ENCODE measurements at regions not wholly inside any gene's neighbourhood (a gene's known extent, or its start where the extent isn't known, plus 50 kb on each side); places are given as distances from the start of the nearest gene placed in this dataset.
"Not testable (repeated sequence)": the region's sequence is repeated elsewhere in the genome, so short reads cannot be mapped to it uniquely, and the experiment has no call there.

DNA sequence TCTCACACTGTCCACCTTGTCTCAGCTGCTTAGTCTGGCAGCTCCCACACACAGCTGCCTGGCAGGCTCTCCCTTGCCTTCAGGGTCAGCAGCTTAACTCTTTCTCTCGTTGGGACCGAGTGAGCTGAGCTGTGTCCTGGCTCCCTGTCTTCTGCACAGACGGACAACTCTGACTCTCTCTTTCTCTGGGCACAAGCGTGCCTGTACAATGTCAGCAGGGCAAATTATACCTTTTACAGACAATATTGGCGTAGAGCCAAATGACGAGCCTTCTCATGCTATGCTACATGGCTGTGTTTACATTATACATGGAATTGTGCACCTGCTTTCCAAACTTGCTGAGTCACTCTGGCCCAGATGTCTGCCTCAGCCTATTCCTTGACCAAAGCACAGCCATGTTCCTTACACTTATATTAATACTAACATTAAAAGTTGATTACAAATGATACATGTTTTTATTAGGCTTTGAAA lies 188.6 kb downstream of the CYLC2 start:
- TF ChIP-seq CTCF (IDR thresholded peaks at IDR 0.05) = no peak
- no peak overlapping the region for H3K27ac ChIP-seq
- no peaks in the 10 kb centered on the region for H3K36me3 ChIP-seq
- intact Hi-C loops (cut with DNase I) = no loop called here
- H3K4me1 ChIP-seq = no peaks in the 10 kb centered on the region
- H3K9ac ChIP-seq (ENCODE audit: low read depth in 2 of 2, low read length in 2 of 2) = no peak overlapping the region
- no peaks in the 10 kb centered on the region for H3K27me3 ChIP-seq
- no peak overlapping the region for H3K4me3 ChIP-seq
- DNase-seq = no peak
- H3K9me3 ChIP-seq = no peaks in the 10 kb centered on the region

GRCh38 chr9:103186959-103187358 lies 191.8 kb downstream of the CYLC2 start:
- no peak for DNase-seq
- intact Hi-C loops (cut with DNase I) = no loop called here
- H3K36me3 ChIP-seq = no peaks in the 10 kb centered on the region

DNA sequence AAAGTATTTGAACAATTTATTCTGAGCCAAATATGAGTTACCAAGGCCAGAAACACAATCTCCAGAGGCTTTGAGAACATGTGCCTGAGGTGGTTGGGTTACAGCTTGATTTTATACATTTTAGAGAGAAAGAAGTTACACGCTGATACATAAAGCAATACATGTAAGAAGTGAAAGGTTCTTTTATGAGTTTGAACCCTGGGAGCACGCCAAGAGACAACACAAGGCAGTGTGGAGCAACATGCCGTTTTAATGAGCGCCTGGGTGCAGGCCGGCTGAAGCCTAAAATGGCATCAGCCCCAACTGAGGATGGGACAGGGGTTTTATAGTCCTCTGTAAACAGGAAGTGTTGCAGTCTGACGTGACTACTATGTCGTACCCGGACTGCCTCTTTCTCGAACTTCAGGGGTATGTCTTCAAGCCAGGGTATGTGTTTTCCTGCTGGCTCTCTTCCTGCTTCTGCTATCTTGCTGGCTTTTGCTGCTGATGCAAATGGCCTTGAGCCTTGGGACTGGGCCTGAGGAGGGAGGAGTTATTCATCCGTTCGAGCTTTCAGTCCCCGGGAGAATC lies 193.7 kb downstream of the CYLC2 start:
- Histone ChIP-seq H3K36me3 (no peaks in the 10 kb centered on the region), H3K27ac (no peak overlapping the region), H3K4me1 (no peaks in the 10 kb centered on the region), H3K27me3 (no peaks in the 10 kb centered on the region), H3K4me3 (no peak overlapping the region), H3K9ac (ENCODE audit: low read depth in 2 of 2, low read length in 2 of 2) (no peak overlapping the region), H3K9me3 (no peaks in the 10 kb centered on the region)
- no peak for TF ChIP-seq CTCF (IDR thresholded peaks at IDR 0.05)
- no peak for DNase-seq
- intact Hi-C loops (cut with DNase I) = no loop called here

More at GRCh38 chr9:103186959-103187358, 191.8 kb downstream of the CYLC2 start:
- no peaks in the 10 kb centered on the region for H3K4me1 ChIP-seq
- TF ChIP-seq CTCF (IDR thresholded peaks at IDR 0.05) = no peak
- H3K27me3 ChIP-seq = no peaks in the 10 kb centered on the region
- H3K4me3 ChIP-seq = no peak overlapping the region
- no peak overlapping the region for H3K27ac ChIP-seq
- no peaks in the 10 kb centered on the region for H3K9me3 ChIP-seq
- H3K9ac ChIP-seq (ENCODE audit: low read depth in 2 of 2, low read length in 2 of 2) = no peak overlapping the region

GRCh38 chr9:103193992-103194391 lies 198.9 kb downstream of the CYLC2 start:
- H3K36me3 ChIP-seq = no peaks in the 10 kb centered on the region
- H3K27me3 ChIP-seq = no peaks in the 10 kb centered on the region
- no peak for TF ChIP-seq CTCF (IDR thresholded peaks at IDR 0.05)
- no peak for DNase-seq
- H3K4me3 ChIP-seq = no peak overlapping the region
- no peak overlapping the region for H3K27ac ChIP-seq
- no peaks in the 10 kb centered on the region for H3K9me3 ChIP-seq
- intact Hi-C loops (cut with DNase I) = no loop called here
- H3K4me1 ChIP-seq = no peaks in the 10 kb centered on the region
- H3K9ac ChIP-seq (ENCODE audit: low read depth in 2 of 2, low read length in 2 of 2) = no peak overlapping the region

DNA sequence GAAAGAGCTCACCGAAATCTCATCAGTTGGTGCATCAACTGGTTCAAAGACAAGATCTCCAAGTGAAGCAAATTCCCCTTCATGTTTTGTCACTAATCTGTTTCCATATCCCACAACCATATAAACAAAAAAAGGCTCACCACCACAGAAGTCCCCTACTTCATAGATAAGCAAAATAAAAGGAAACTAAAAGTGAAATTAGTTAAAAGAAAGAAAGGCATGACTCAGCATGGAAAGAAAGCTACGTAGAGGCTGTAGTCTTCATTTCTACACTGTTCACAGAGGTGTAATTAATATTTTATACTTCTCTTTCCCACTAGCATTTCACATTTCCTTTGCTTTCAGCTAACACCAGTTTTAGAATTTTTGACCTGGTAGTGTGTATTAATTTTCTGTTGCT lies 208.0 kb downstream of the CYLC2 start:
- Histone ChIP-seq H3K4me1 (no peaks in the 10 kb centered on the region), H3K36me3 (no peaks in the 10 kb centered on the region), H3K27me3 (no peaks in the 10 kb centered on the region), H3K9me3 (no peaks in the 10 kb centered on the region), H3K4me3 (no peak overlapping the region), H3K27ac (no peak overlapping the region), H3K9ac (ENCODE audit: low read depth in 2 of 2, low read length in 2 of 2) (no peak overlapping the region)
- TF ChIP-seq CTCF (IDR thresholded peaks at IDR 0.05) = no peak
- DNase-seq = no peak
- intact Hi-C loops (cut with DNase I) = no loop called here

GRCh38 chr9:103205881-103206585 lies 210.9 kb downstream of the CYLC2 start:
- DNase-seq; intact Hi-C loops (cut with DNase I); H3K4me1 ChIP-seq; H3K27me3 ChIP-seq; H3K9ac ChIP-seq (ENCODE audit: low read depth in 2 of 2, low read length in 2 of 2); H3K27ac ChIP-seq; H3K36me3 ChIP-seq; H3K4me3 ChIP-seq; H3K9me3 ChIP-seq: not testable (repeated sequence)
